ENCODE measurements at regions not wholly inside any gene's neighbourhood (a gene's known extent, or its start where the extent isn't known, plus 50 kb on each side); places are given as distances from the start of the nearest gene placed in this dataset.
"Not testable (repeated sequence)": the region's sequence is repeated elsewhere in the genome, so short reads cannot be mapped to it uniquely, and the experiment has no call there.

DNA sequence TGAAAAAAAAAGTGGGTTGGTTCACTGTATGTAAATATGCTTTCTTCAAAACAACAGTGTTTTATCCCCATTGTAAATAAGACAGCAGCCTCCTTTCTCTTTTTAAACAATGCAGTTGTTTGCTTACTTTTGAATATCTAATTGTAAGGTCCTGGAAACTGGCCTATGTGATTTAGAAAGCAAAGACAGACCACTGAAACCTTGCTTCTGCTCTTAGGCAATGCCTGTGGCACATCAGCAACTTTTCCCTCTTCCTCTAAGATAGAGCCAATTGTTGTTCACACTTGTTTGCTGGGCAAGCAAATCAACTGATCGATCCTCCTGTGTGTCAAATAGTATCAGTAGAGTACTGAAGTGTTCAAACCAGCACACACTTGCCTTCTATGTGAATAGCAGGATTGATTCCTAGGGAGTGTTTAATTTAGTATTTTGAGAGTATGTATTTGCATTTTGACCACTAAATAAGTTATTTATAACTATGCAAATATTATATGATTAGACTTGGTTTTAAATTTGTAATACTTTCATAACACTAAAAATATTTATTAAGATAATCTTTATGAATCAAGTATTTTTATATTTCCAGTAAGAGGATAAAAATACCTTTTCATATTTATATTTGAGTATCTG is 55.4 kb upstream of the GRPR start:
- no peak for DNase-seq (ENCODE audit: low spot score)

GRCh38 chrX:16063921-16064320 is 59.4 kb upstream of the GRPR start:
- no peak for DNase-seq (ENCODE audit: low spot score)

GRCh38 chrX:16063141-16063540 is 60.2 kb upstream of the GRPR start:
- DNase-seq (ENCODE audit: low spot score), result no peak

- DNase-seq (ENCODE audit: low spot score), result no peak
These were observed 62.1 kb upstream of the GRPR start for GRCh38 chrX:16061296-16061695.

GRCh38 chrX:16060252-16060651 is 63.1 kb upstream of the GRPR start:
- DNase-seq (ENCODE audit: low spot score), result no peak

GRCh38 chrX:16049126-16049525 is 74.2 kb upstream of the GRPR start:
- DNase-seq (ENCODE audit: low spot score), result not testable (repeated sequence)

DNA sequence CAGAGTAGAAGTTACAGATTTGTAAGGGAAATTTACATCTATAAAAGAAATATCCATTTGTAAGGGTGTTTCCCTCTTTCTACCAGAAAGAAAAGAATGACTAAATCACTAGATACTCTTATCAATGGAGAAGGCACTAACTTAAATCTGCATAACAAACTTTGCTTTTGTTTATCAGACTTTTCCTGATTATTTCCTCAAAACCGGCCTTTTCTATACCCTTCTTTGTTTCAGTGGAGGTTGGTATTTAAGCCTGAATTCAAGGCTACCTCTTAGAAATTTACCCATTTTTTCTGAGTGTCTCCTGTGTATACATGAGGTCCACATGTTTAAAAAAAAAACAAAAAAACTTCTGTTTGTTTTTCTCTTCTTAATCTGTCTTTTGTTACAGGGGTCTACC is 80.4 kb upstream of the GRPR start:
- DNase-seq (ENCODE audit: low spot score), result no peak

- DNase-seq (ENCODE audit: low spot score), result no peak
These were observed 83.5 kb upstream of the GRPR start for GRCh38 chrX:16039834-16040233.

DNA sequence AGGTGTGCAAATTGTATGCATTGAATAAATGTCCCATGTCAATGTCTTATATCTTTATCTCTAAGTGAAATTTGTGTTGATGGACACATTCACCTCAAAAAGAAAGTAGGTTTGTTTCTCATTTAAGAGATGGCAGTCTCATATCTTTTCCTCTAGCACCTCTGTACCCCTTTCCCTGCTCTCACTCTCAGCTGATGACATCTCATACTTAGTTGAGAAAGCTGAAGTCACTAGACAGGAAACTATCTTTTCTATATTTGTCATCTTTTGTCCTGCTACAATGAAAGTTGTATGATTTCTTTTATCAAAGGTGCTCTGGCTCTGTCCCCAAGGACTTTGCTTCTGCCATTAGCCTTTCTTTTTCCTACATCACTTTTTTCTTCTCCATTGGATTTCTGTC is 84.0 kb upstream of the GRPR start:
- DNase-seq (ENCODE audit: low spot score), result no peak

GRCh38 chrX:16033331-16033730 is 90.0 kb upstream of the GRPR start:
- no peak for DNase-seq (ENCODE audit: low spot score)

DNA sequence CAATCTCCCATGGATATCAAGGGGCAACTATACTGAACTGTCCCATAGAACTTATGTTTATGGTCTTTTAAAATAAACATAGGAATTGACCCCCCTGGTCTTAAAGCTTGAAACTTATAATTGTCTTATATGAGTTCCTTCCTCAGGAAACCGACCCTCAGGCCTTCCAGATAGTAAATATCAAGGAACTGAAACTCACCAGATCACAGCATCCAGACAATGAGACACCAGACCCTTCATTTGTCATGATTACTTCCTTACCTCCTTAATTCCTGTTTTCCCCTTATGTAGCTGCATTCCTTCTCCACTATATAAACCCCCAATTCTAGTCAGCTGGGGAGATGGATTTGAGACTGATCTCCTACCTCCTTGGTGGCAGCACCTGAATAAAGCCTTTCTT is 94.8 kb upstream of the GRPR start:
- DNase-seq (ENCODE audit: low spot score), result no peak

DNA sequence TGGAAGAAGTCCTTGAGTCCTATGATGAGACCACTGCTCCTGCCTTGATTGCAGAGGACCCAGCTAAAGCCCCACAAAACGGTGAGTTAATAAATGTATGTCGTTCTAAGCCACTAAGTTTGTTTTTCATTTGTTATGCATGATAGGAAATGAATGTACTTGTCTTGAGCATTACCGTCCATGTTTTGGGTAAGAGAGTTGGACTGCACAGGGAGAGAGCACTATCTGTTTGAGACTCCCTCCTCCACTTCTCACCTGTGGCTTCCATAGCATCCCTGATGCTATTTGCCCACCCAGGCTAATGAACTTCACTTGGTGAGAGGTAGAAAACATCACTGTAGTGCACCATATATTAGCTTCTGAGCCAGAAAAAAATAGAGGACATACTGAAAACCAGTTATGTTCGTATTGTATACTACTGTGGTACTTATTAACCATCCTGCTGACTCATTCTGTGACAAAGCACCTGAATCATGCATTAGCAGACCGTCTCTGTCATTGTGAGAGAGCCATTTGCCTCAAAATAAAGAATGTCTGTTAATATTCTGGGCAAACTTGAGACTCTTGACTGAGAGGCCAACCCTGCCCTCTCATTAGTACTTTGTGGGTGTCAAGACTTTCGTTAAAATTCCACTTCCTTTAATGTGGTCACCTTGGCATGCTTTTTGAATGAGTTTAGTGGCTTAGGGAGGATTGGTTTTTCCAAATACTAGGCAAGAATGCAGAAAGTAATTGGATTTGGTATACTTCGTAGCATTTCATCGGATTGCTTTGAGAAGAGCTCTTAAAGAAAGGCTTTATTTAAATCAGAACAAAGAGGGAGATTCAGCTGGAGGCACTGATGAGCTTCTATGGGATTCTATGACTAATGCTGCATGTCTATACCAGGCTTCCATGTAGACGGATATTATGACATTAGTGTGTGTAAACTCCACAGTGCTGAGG is 99.3 kb upstream of the GRPR start:
- peak; percentile 42 for DNase-seq (ENCODE audit: low spot score)

DNA sequence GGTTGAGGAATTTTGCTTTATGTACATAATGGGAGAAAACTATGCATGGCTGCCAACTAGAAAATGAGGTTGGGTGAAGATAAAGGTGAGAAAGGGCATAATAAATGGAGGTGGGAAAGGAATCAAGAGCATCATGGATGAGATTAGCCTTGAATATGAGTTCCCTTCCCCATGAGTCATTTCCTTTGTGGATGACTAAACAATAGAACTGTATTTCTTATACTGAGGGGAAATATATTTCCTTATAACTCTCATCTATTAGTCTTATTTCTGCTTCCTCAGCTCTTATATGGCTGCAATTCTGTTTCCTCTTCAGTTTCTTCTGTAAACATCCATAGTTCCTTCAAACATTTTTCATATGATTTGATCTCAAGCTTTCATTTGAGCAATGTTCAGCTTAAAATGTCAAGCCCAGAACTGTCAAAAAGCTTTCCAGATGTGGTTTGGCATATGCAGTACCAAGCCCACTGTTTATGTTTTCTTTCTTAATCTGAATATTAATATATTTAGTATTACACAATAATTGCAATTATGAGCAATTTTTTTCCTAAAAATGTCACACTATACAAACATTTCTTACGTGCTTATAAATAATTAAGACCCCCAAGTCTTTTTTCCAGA is 100.7 kb upstream of the GRPR start:
- DNase-seq (ENCODE audit: low spot score), result peak; percentile 8

- DNase-seq (ENCODE audit: low spot score), result no peak
These were observed 105.1 kb upstream of the GRPR start for GRCh38 chrX:16018291-16018690.

DNA sequence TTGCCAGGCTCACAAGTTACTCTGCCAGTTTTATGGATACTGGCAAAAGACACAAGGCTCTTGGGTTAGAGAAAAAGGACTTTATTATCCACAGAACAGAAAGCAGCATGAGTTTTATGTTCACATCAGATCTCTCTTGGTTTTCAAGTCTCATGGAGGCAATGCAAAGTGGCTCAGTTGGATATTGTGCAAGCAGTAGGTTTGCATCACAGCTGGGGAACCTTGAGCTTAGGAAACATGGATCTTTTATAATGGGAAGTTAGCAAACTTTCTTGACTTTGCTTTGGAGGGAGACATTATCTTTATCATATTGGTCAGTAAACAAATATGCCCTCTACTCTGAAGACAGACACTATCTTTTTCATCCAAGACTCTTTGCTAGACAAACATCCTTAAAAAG is 109.2 kb upstream of the GRPR start:
- no peak for DNase-seq (ENCODE audit: low spot score)

DNA sequence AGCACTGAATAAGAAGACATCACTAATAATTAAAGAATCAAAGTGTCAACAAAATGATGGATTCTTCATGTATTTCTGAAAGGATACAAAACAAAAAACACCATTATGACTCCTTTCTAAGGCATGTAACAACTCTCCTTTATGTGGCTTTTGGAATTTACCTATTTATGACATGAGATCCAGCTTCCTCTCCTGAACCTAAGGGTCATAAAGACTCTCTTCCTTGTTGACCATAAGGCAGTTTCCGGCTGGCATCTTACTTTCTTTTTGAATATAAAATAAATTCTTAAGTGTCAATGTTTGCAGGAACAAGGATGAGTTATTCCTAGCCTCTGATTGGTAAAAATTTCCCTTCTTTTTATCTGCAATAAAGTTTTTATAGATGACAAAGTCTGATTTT is 111.1 kb upstream of the GRPR start:
- no peak for DNase-seq (ENCODE audit: low spot score)

- no peak for DNase-seq (ENCODE audit: low spot score)
These were observed 117.4 kb upstream of the GRPR start for GRCh38 chrX:16005917-16006316.

- DNase-seq (ENCODE audit: low spot score), result no peak
These were observed 121.2 kb upstream of the GRPR start for GRCh38 chrX:16002185-16002584.

- DNase-seq (ENCODE audit: low spot score), result no peak
These were observed 125.0 kb upstream of the GRPR start for GRCh38 chrX:15998350-15998749.

GRCh38 chrX:15989716-15990115 is 133.6 kb upstream of the GRPR start:
- no peak for DNase-seq (ENCODE audit: low spot score)

GRCh38 chrX:15988661-15989603 is 134.3 kb upstream of the AP1S2 start:
- DNase-seq (ENCODE audit: low spot score), result no peak

GRCh38 chrX:15985937-15986336 is 131.3 kb upstream of the AP1S2 start:
- DNase-seq (ENCODE audit: low spot score), result no peak

All from HT-29 (cell line).